GM18520 (cell line): ENCODE measurements at regions not wholly inside any gene's neighbourhood (a gene's known extent, or its start where the extent isn't known, plus 50 kb on each side); places are given as distances from the start of the nearest gene placed in this dataset.

Experiments
- ATAC-seq: cut with Tn5 transposase; IDR thresholded peaks from one replicate; pipeline ENCODE4 v1.9.1; 2021; ENCODE audit not compliant: unreplicated experiment

- peak; percentile 84 for ATAC-seq
These were observed 77.8 kb downstream of the VCPKMT start for GRCh38 chr14:50038398-50039119.

GRCh38 chr14:50039120-50039517, 77.3 kb downstream of the VCPKMT start:
- ATAC-seq = no peak

- no peak for ATAC-seq
These were observed 76.5 kb downstream of the VCPKMT start for GRCh38 chr14:50039734-50040400.

- no peak for ATAC-seq
These were observed 76.0 kb downstream of the VCPKMT start for GRCh38 chr14:50040401-50040775.

GRCh38 chr14:50040895-50041465, 75.4 kb downstream of the VCPKMT start:
- ATAC-seq = no peak

GRCh38 chr14:50041980-50042379, 74.4 kb downstream of the VCPKMT start:
- no peak for ATAC-seq

- ATAC-seq = no peak
These were observed 72.2 kb downstream of the VCPKMT start for GRCh38 chr14:50044042-50044651.

GRCh38 chr14:50045039-50045711, 71.2 kb downstream of the VCPKMT start:
- peak; percentile 60 for ATAC-seq

GRCh38 chr14:50045837-50046236, 70.5 kb downstream of the VCPKMT start:
- no peak for ATAC-seq

GRCh38 chr14:50047274-50047676, 69.1 kb downstream of the VCPKMT start:
- peak; percentile 78 for ATAC-seq

- no peak for ATAC-seq
These were observed 67.3 kb downstream of the VCPKMT start for GRCh38 chr14:50049093-50049492.

- no peak for ATAC-seq
These were observed 66.4 kb downstream of the VCPKMT start for GRCh38 chr14:50049703-50050570.

GRCh38 chr14:50051106-50051505, 65.3 kb downstream of the VCPKMT start:
- no peak for ATAC-seq

- no peak for ATAC-seq
These were observed 64.7 kb downstream of the VCPKMT start for GRCh38 chr14:50051706-50052105.

- no peak for ATAC-seq
These were observed 63.9 kb downstream of the VCPKMT start for GRCh38 chr14:50052517-50052916.

- no peak for ATAC-seq
These were observed 62.4 kb downstream of the VCPKMT start for GRCh38 chr14:50053935-50054334.

- ATAC-seq = no peak
These were observed 60.7 kb downstream of the VCPKMT start for GRCh38 chr14:50055461-50056228.

GRCh38 chr14:50056435-50056834, 59.9 kb downstream of the VCPKMT start:
- no peak for ATAC-seq

GRCh38 chr14:50057331-50057730, 59.0 kb downstream of the VCPKMT start:
- no peak for ATAC-seq

- ATAC-seq = no peak
These were observed 58.3 kb downstream of the VCPKMT start for GRCh38 chr14:50058113-50058512.
